ENCODE measurements at regions not wholly inside any gene's neighbourhood (a gene's known extent, or its start where the extent isn't known, plus 50 kb on each side); places are given as distances from the start of the nearest gene placed in this dataset.

GRCh38 chr18:43656547-43656946, 379.3 kb upstream of the SYT4 start:
- TF ChIP-seq REST (IDR thresholded peaks at IDR 0.05; ENCODE audit: insufficient replicate concordance, low read depth): no peak
- TF ChIP-seq POLR2AphosphoS5 (IDR thresholded peaks at IDR 0.05; ENCODE audit: low read depth): no peak
- TF ChIP-seq SPI1 (IDR thresholded peaks at IDR 0.05; ENCODE audit: borderline replicate concordance, low read depth): no peak
- no peak for TF ChIP-seq CTCF (IDR thresholded peaks at IDR 0.05; ENCODE audit: insufficient read depth, low read length)
- TF ChIP-seq GABPA (IDR thresholded peaks at IDR 0.05; ENCODE audit: low read depth): no peak
- H3K27ac ChIP-seq (replicated peaks): no peak overlapping the region
- no peak for DNase-seq (ENCODE audit: low read depth in 1 of 2, low spot score in 1 of 2)
- H3K27me3 ChIP-seq (ENCODE audit: insufficient read depth, poor library complexity, severe bottlenecking): no peaks in the 10 kb centered on the region
- H3K4me3 ChIP-seq (replicated peaks; ENCODE audit: insufficient read depth, low read length): no peak overlapping the region

GRCh38 chr18:43661570-43661969, 384.3 kb upstream of the SYT4 start:
- peak in 1 of 2 experiments; percentile 5 for DNase-seq (ENCODE audit: low read depth in 1 of 2, low spot score in 1 of 2)
- Histone ChIP-seq H3K27ac (replicated peaks) (no peak overlapping the region), H3K4me3 (replicated peaks; ENCODE audit: insufficient read depth, low read length) (no peak overlapping the region), H3K27me3 (ENCODE audit: insufficient read depth, poor library complexity, severe bottlenecking) (no peaks in the 10 kb centered on the region)
- TF ChIP-seq SPI1 (IDR thresholded peaks at IDR 0.05; ENCODE audit: borderline replicate concordance, low read depth) (no peak), GABPA (IDR thresholded peaks at IDR 0.05; ENCODE audit: low read depth) (no peak), REST (IDR thresholded peaks at IDR 0.05; ENCODE audit: insufficient replicate concordance, low read depth) (no peak), CTCF (IDR thresholded peaks at IDR 0.05; ENCODE audit: insufficient read depth, low read length) (no peak), POLR2AphosphoS5 (IDR thresholded peaks at IDR 0.05; ENCODE audit: low read depth) (no peak)

GRCh38 chr18:43662657-43663056, 385.4 kb upstream of the SYT4 start:
- no peak overlapping the region for H3K27ac ChIP-seq (replicated peaks)
- no peak for DNase-seq (ENCODE audit: low read depth in 1 of 2, low spot score in 1 of 2)
- TF ChIP-seq SPI1 (IDR thresholded peaks at IDR 0.05; ENCODE audit: borderline replicate concordance, low read depth) (no peak), GABPA (IDR thresholded peaks at IDR 0.05; ENCODE audit: low read depth) (no peak), CTCF (IDR thresholded peaks at IDR 0.05; ENCODE audit: insufficient read depth, low read length) (no peak), REST (IDR thresholded peaks at IDR 0.05; ENCODE audit: insufficient replicate concordance, low read depth) (no peak), POLR2AphosphoS5 (IDR thresholded peaks at IDR 0.05; ENCODE audit: low read depth) (no peak)

More at GRCh38 chr18:43662657-43663056, 385.4 kb upstream of the SYT4 start:
- Histone ChIP-seq H3K4me3 (replicated peaks; ENCODE audit: insufficient read depth, low read length) (no peak overlapping the region), H3K27me3 (ENCODE audit: insufficient read depth, poor library complexity, severe bottlenecking) (no peaks in the 10 kb centered on the region)

Data from HL-60 (cell line).